Endothelial cell of umbilical vein (primary cell): ENCODE measurements at regions not wholly inside any gene's neighbourhood (a gene's known extent, or its start where the extent isn't known, plus 50 kb on each side); places are given as distances from the start of the nearest gene placed in this dataset.

Source experiments
- CTCF ChIP-seq, 2 donors: IDR thresholded peaks; 1 replicate in 1 of 2; 2 replicates in 1 of 2; pipeline ENCODE4 v1.5.1; 2011; ENCODE audit warnings: low read length in 2 of 2, mild to moderate bottlenecking in 2 of 2, moderate library complexity in 2 of 2, control low read depth in 1 of 2, inconsistent platforms in 1 of 2, low read depth in 1 of 2; ENCODE audit not compliant: insufficient read depth in 1 of 2; ENCODE audit errors: extremely low read depth in 1 of 2
- GATA2 ChIP-seq: IDR thresholded peaks from 2 replicates; pipeline ENCODE4 v1.7.0; 2011; ENCODE audit warnings: low read depth, mild to moderate bottlenecking, moderate library complexity, mixed read lengths, low read length; ENCODE audit not compliant: insufficient read length, insufficient read depth
- MAX ChIP-seq: IDR thresholded peaks from 2 replicates; pipeline ENCODE4 v1.6.1; 2011; ENCODE audit not compliant: insufficient read depth, insufficient read length
- POLR2A ChIP-seq: IDR thresholded peaks from 2 replicates; pipeline ENCODE4 v1.6.1; 2012; ENCODE audit warnings: low read depth, mild to moderate bottlenecking, control low read depth, low read length
- POLR2AphosphoS5 ChIP-seq: IDR thresholded peaks from 2 replicates; pipeline ENCODE4 v1.6.1; 2012; ENCODE audit warnings: low read depth, mild to moderate bottlenecking, control low read depth, low read length, moderate library complexity; ENCODE audit not compliant: insufficient read depth

DNA sequence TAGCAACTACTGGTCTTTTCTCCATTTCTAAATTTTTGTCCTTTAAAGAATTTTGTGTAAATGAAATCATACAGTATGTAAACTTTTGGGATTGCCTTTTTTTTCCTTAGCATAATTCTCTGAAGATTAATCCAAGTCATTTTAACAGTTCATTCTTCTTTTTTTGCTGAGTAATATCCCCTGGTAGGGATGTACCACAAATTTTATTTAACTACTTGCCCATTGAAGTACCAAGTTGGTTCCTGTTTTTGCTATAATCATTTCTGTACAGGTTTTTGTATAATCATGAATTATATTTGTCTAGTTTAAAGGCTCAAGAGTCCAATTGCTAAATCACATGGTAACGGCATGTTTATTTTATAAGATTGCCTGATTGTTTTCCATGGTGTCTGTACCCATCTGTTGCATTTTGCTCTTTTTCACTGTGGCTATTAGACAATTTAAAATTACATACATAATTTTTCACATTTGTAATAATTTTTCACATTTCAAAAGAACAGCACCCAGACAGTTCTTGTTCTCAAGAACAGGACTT, 891.1 kb downstream of the USP25 start:
- TF ChIP-seq CTCF (IDR thresholded peaks at IDR 0.05; ENCODE audit: extremely low read depth in 1 of 2, insufficient read depth in 1 of 2, low read depth in 1 of 2, low read length in 2 of 2) (no peak), GATA2 (no peak), POLR2A (no peak), MAX (no peak), POLR2AphosphoS5 (no peak)
